ENCODE measurements at regions not wholly inside any gene's neighbourhood (a gene's known extent, or its start where the extent isn't known, plus 50 kb on each side); places are given as distances from the start of the nearest gene placed in this dataset.

DNA sequence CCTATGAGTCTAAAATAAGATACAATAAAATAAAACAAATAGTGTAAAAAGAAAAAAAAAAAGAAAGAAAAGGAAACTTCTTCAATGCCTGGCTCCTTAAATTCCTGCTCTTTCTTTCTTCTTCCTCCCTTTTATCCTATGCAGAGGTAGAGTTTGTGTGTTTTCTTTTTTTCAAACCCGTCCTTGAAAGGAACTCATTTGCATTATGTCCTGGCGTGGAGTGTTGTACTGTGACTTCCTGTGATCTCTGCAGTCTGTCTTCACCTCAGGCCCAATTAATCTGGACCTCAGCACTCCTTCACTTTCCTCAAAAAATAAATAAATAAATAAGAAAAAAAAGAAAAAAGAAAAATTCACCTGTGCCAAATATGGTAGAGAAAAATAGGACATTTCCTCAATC, 541.9 kb upstream of the SPTLC3 start:
- Histone ChIP-seq H3K9ac (replicated peaks; ENCODE audit: extremely low read depth, insufficient read depth, low read length) (no peak overlapping the region), H3K79me2 (ENCODE audit: control insufficient read depth, insufficient read depth, low read length) (no peaks in the 10 kb centered on the region), H4K20me1 (replicated peaks; ENCODE audit: control insufficient read depth, extremely low read depth, insufficient read depth, low read length) (no peaks in the 10 kb centered on the region), H3K36me3 (ENCODE audit: control insufficient read depth in 2 of 2, extremely low read depth in 1 of 2, insufficient read depth in 2 of 2, low read length in 2 of 2) (no peaks in the 10 kb centered on the region), H3K4me2 (ENCODE audit: insufficient read depth, low read length) (no peak overlapping the region), H3K9me3 (replicated peaks; ENCODE audit: control insufficient read depth, insufficient read depth, low read length) (no peaks in the 10 kb centered on the region), H3K4me1 (ENCODE audit: control insufficient read depth, extremely low read depth, insufficient read depth, low read length) (no peaks in the 10 kb centered on the region), H3K27me3 (ENCODE audit: control insufficient read depth in 2 of 2, insufficient read depth in 2 of 2, low read length in 2 of 2) (no peaks in the 10 kb centered on the region), H3K27ac (ENCODE audit: insufficient read depth, low read depth, low read length) (no peak overlapping the region), H2AFZ (ENCODE audit: low read depth, low read length) (no peak overlapping the region), H3K9me1 (replicated peaks; ENCODE audit: control insufficient read depth, extremely low read depth, insufficient read depth, low read length) (no peaks in the 10 kb centered on the region), H3K4me3 (replicated peaks in 1 of 3; ENCODE audit: insufficient read depth in 1 of 3, low read depth in 1 of 3, low read length in 3 of 3) (no peak overlapping the region)
- intact Hi-C loops (cut with micrococcal nuclease) (no loop called here), dilution Hi-C loops (cut with MboI; ENCODE audit: extremely low pct_ligation_motif_present, low sequenced_read_pairs) (no loop called here)
- no TSS peak for BruUV-seq (replicated peaks)
- no peak for FAIRE-seq
- ChIA-PET CTCF (no interaction called here), POLR2A (no interaction called here)
- TF ChIP-seq POLR2A (IDR thresholded peaks at IDR 0.05; ENCODE audit: low read depth, low read length) (no peak), GATA2 (IDR thresholded peaks at IDR 0.05; ENCODE audit: insufficient read depth, insufficient read length, low read depth, low read length) (no peak), EZH2 (IDR thresholded peaks at IDR 0.05; ENCODE audit: borderline replicate concordance, low read depth, low read length, severe bottlenecking) (no peak), POLR2AphosphoS5 (IDR thresholded peaks at IDR 0.05; ENCODE audit: insufficient read depth, low read depth, low read length) (no peak), MYC (IDR thresholded peaks at IDR 0.05; ENCODE audit: low read depth, low read length) (no peak), FOS (IDR thresholded peaks at IDR 0.05; ENCODE audit: borderline replicate concordance, insufficient read depth, low read length) (no peak), JUN (IDR thresholded peaks at IDR 0.05; ENCODE audit: borderline replicate concordance, insufficient read depth, insufficient read length, low read depth) (no peak)
- TF ChIP-seq, protein P1, sequence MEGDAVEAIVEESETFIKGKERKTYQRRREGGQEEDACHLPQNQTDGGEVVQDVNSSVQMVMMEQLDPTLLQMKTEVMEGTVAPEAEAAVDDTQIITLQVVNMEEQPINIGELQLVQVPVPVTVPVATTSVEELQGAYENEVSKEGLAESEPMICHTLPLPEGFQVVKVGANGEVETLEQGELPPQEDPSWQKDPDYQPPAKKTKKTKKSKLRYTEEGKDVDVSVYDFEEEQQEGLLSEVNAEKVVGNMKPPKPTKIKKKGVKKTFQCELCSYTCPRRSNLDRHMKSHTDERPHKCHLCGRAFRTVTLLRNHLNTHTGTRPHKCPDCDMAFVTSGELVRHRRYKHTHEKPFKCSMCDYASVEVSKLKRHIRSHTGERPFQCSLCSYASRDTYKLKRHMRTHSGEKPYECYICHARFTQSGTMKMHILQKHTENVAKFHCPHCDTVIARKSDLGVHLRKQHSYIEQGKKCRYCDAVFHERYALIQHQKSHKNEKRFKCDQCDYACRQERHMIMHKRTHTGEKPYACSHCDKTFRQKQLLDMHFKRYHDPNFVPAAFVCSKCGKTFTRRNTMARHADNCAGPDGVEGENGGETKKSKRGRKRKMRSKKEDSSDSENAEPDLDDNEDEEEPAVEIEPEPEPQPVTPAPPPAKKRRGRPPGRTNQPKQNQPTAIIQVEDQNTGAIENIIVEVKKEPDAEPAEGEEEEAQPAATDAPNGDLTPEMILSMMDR (IDR thresholded peaks at IDR 0.05; ENCODE audit: extremely low read depth in 1 of 2, insufficient read depth in 1 of 2, low read depth in 1 of 2, low read length in 2 of 2) = no peak
- TF ChIP-seq, protein P2, sequence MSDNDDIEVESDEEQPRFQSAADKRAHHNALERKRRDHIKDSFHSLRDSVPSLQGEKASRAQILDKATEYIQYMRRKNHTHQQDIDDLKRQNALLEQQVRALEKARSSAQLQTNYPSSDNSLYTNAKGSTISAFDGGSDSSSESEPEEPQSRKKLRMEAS (IDR thresholded peaks at IDR 0.05; ENCODE audit: insufficient read depth, insufficient read length) = no peak
- DNase-seq (ENCODE audit: low read depth, low spot score) = no peak
